ENCODE measurements at regions not wholly inside any gene's neighbourhood (a gene's known extent, or its start where the extent isn't known, plus 50 kb on each side); places are given as distances from the start of the nearest gene placed in this dataset.

- ATAC-seq: no peak
- TF ChIP-seq PATZ1 (CRISPR knock-in tag; IDR thresholded peaks at IDR 0.05; ENCODE audit: borderline replicate concordance) (no peak), ARNTL (CRISPR knock-in tag; IDR thresholded peaks at IDR 0.05; ENCODE audit: borderline replicate concordance, low read depth) (no peak), ZFP30 (CRISPR knock-in tag; IDR thresholded peaks at IDR 0.05) (no peak), PPARA (CRISPR knock-in tag; IDR thresholded peaks at IDR 0.05; ENCODE audit: borderline replicate concordance) (no peak), ZNF565 (CRISPR knock-in tag; conservative IDR thresholded peaks at IDR 0.05; ENCODE audit: low read depth) (no peak), ESRRG (CRISPR knock-in tag; IDR thresholded peaks at IDR 0.05) (no peak), GLIS3 (CRISPR knock-in tag; IDR thresholded peaks at IDR 0.05) (no peak)
Measured at GRCh38 chr1:34278211-34278610, 101.5 kb downstream of the C1orf94 start.

GRCh38 chr1:34279971-34280370 lies 103.3 kb downstream of the C1orf94 start:
- TF ChIP-seq PPARA (CRISPR knock-in tag; IDR thresholded peaks at IDR 0.05; ENCODE audit: borderline replicate concordance) (no peak), PATZ1 (CRISPR knock-in tag; IDR thresholded peaks at IDR 0.05; ENCODE audit: borderline replicate concordance) (no peak), SNAI2 (CRISPR knock-in tag; IDR thresholded peaks at IDR 0.05) (no peak), RARB (CRISPR knock-in tag; IDR thresholded peaks at IDR 0.05) (no peak), ZNF70 (CRISPR knock-in tag; IDR thresholded peaks at IDR 0.05) (no peak), GLIS3 (CRISPR knock-in tag; IDR thresholded peaks at IDR 0.05) (no peak), TCF4 (CRISPR knock-in tag; IDR thresholded peaks at IDR 0.05; ENCODE audit: borderline replicate concordance) (no peak), TSHZ2 (CRISPR knock-in tag; IDR thresholded peaks at IDR 0.05) (no peak), CREB5 (CRISPR knock-in tag; IDR thresholded peaks at IDR 0.05; ENCODE audit: low read depth) (no peak), BACH2 (CRISPR knock-in tag; IDR thresholded peaks at IDR 0.05; ENCODE audit: borderline replicate concordance) (no peak), OSR1 (CRISPR knock-in tag; IDR thresholded peaks at IDR 0.05) (no peak), POU6F1 (CRISPR knock-in tag; IDR thresholded peaks at IDR 0.05; ENCODE audit: borderline replicate concordance, low read depth) (no peak), ARNTL (CRISPR knock-in tag; IDR thresholded peaks at IDR 0.05; ENCODE audit: borderline replicate concordance, low read depth) (no peak), ZNF8 (CRISPR knock-in tag; IDR thresholded peaks at IDR 0.05) (no peak)
- no peak for ATAC-seq

GRCh38 chr1:34280509-34280908 lies 103.8 kb downstream of the C1orf94 start:
- TF ChIP-seq TOX (CRISPR knock-in tag; IDR thresholded peaks at IDR 0.05; ENCODE audit: borderline replicate concordance): no peak
- TF ChIP-seq CSDC2 (CRISPR knock-in tag; IDR thresholded peaks at IDR 0.05): no peak
- no peak for TF ChIP-seq CSRNP3 (CRISPR knock-in tag; IDR thresholded peaks at IDR 0.05)
- TF ChIP-seq ZNF8 (CRISPR knock-in tag; IDR thresholded peaks at IDR 0.05): no peak
- TF ChIP-seq POU6F1 (CRISPR knock-in tag; IDR thresholded peaks at IDR 0.05; ENCODE audit: borderline replicate concordance, low read depth): no peak
- no peak for TF ChIP-seq TCF4 (CRISPR knock-in tag; IDR thresholded peaks at IDR 0.05; ENCODE audit: borderline replicate concordance)
- TF ChIP-seq SNAI2 (CRISPR knock-in tag; IDR thresholded peaks at IDR 0.05): no peak
- no peak for TF ChIP-seq TSHZ2 (CRISPR knock-in tag; IDR thresholded peaks at IDR 0.05)
- ATAC-seq: no peak
